Cardiac septum (tissue), 1 donor: ENCODE measurements at regions not wholly inside any gene's neighbourhood (a gene's known extent, or its start where the extent isn't known, plus 50 kb on each side); places are given as distances from the start of the nearest gene placed in this dataset.
"Not testable (repeated sequence)": the region's sequence is repeated elsewhere in the genome, so short reads cannot be mapped to it uniquely, and the experiment has no call there.

Experiments used
- DNase-seq: peaks from one replicate; pipeline ENCODE4 v3.0.0-alpha.2; 2020; ENCODE audit warnings: low spot score
- intact Hi-C: fragments of 100-400 bp; cut with DNase I; formaldehyde crosslinking; loops from one replicate; pipeline ENCODE4 v1.14.0; 2022
- donor health status: DM: no; HTN: no; CAD: no.

- intact Hi-C loops, result no loop called here
- no peak for DNase-seq
Measured at GRCh38 chr2:142767847-142768246, 109.6 kb upstream of the KYNU start.

GRCh38 chr2:142758973-142759372 is 118.5 kb upstream of the KYNU start:
- intact Hi-C loops, result no loop called here
- DNase-seq, result no peak

GRCh38 chr2:142757111-142757510 is 120.4 kb upstream of the KYNU start:
- no peak for DNase-seq
- intact Hi-C loops, result no loop called here

GRCh38 chr2:142756430-142756829 is 121.0 kb upstream of the KYNU start:
- intact Hi-C loops, result no loop called here
- DNase-seq, result no peak

- DNase-seq, result no peak
- intact Hi-C loops, result no loop called here
Measured at GRCh38 chr2:142755191-142755590, 122.3 kb upstream of the KYNU start.

GRCh38 chr2:142754182-142754581 is 123.3 kb upstream of the KYNU start:
- DNase-seq, result no peak
- intact Hi-C loops, result no loop called here

GRCh38 chr2:142750858-142751257 is 126.6 kb upstream of the KYNU start:
- DNase-seq, result no peak
- intact Hi-C loops, result no loop called here

GRCh38 chr2:142748559-142749099 is 128.8 kb upstream of the KYNU start:
- DNase-seq, result no peak
- intact Hi-C loops, result no loop called here

GRCh38 chr2:142745691-142746090 is 131.8 kb upstream of the KYNU start:
- intact Hi-C loops, result no loop called here
- no peak for DNase-seq

- DNase-seq, result no peak
- intact Hi-C loops, result no loop called here
Measured at GRCh38 chr2:142742371-142743214, 134.9 kb upstream of the KYNU start.

- intact Hi-C loops, result no loop called here
Measured at GRCh38 chr2:142741764-142742269, 135.6 kb upstream of the KYNU start.

GRCh38 chr2:142734770-142735169 is 142.7 kb upstream of the KYNU start:
- no peak for DNase-seq
- intact Hi-C loops, result no loop called here

More at GRCh38 chr2:142741764-142742269, 135.6 kb upstream of the KYNU start:
- DNase-seq, result no peak

GRCh38 chr2:142734231-142734630 is 143.2 kb upstream of the KYNU start:
- intact Hi-C loops, result no loop called here

GRCh38 chr2:142729814-142730213 is 147.7 kb upstream of the KYNU start:
- DNase-seq, intact Hi-C loops: not testable (repeated sequence)

More at GRCh38 chr2:142734231-142734630, 143.2 kb upstream of the KYNU start:
- no peak for DNase-seq

GRCh38 chr2:142727821-142728478 is 149.5 kb upstream of the KYNU start:
- intact Hi-C loops, DNase-seq: not testable (repeated sequence)

- intact Hi-C loops, result no loop called here
- DNase-seq, result no peak
Measured at GRCh38 chr2:142725386-142725785, 152.1 kb upstream of the KYNU start.

GRCh38 chr2:142724713-142725349 is 152.6 kb upstream of the KYNU start:
- intact Hi-C loops, result no loop called here
- DNase-seq, result no peak

- DNase-seq, result no peak
- intact Hi-C loops, result no loop called here
Measured at GRCh38 chr2:142724186-142724585, 153.3 kb upstream of the KYNU start.

- DNase-seq, result no peak
- intact Hi-C loops, result no loop called here
Measured at GRCh38 chr2:142723236-142723635, 154.2 kb upstream of the KYNU start.

GRCh38 chr2:142722569-142722968 is 154.9 kb upstream of the KYNU start:
- no peak for DNase-seq
- intact Hi-C loops, result no loop called here
